ENCODE measurements at regions not wholly inside any gene's neighbourhood (a gene's known extent, or its start where the extent isn't known, plus 50 kb on each side); places are given as distances from the start of the nearest gene placed in this dataset.

- DNase-seq: no peak
These were observed 261.9 kb downstream of the ARL4A start for GRCh38 chr7:12949060-12949931.

GRCh38 chr7:12951397-12951801 lies 264.0 kb downstream of the ARL4A start:
- no peak for DNase-seq

GRCh38 chr7:12954380-12955033 lies 267.1 kb downstream of the ARL4A start:
- no peak for DNase-seq

- no peak for DNase-seq
These were observed 270.1 kb downstream of the ARL4A start for GRCh38 chr7:12957487-12957886.

- DNase-seq: no peak
These were observed 274.6 kb downstream of the ARL4A start for GRCh38 chr7:12961910-12962480.

GRCh38 chr7:12963435-12963834 lies 276.0 kb downstream of the ARL4A start:
- DNase-seq: no peak

- no peak for DNase-seq
These were observed 277.4 kb downstream of the ARL4A start for GRCh38 chr7:12964836-12965235.

- no peak for DNase-seq
These were observed 278.3 kb downstream of the ARL4A start for GRCh38 chr7:12965767-12966166.

- no peak for DNase-seq
These were observed 279.9 kb downstream of the ARL4A start for GRCh38 chr7:12967322-12967721.

GRCh38 chr7:12968836-12969422 lies 281.5 kb downstream of the ARL4A start:
- no peak for DNase-seq

GRCh38 chr7:12970626-12971025 lies 283.2 kb downstream of the ARL4A start:
- no peak for DNase-seq

GRCh38 chr7:12974451-12975166 lies 287.2 kb downstream of the ARL4A start:
- no peak for DNase-seq

GRCh38 chr7:12975412-12975811 lies 288.0 kb downstream of the ARL4A start:
- DNase-seq: no peak

- no peak for DNase-seq
These were observed 291.7 kb downstream of the ARL4A start for GRCh38 chr7:12979181-12979580.

- no peak for DNase-seq
These were observed 294.7 kb downstream of the ARL4A start for GRCh38 chr7:12982178-12982577.

GRCh38 chr7:12984117-12984516 lies 296.7 kb downstream of the ARL4A start:
- DNase-seq: no peak

- DNase-seq: no peak
These were observed 297.8 kb downstream of the ARL4A start for GRCh38 chr7:12985228-12985627.

GRCh38 chr7:12985752-12986151 lies 298.3 kb downstream of the ARL4A start:
- DNase-seq: no peak

GRCh38 chr7:12987238-12987637 lies 299.8 kb downstream of the ARL4A start:
- no peak for DNase-seq

GRCh38 chr7:12990440-12990839 lies 303.0 kb downstream of the ARL4A start:
- no peak for DNase-seq

- no peak for DNase-seq
These were observed 305.6 kb downstream of the ARL4A start for GRCh38 chr7:12993025-12993424.

GRCh38 chr7:12995912-12996469 lies 308.6 kb downstream of the ARL4A start:
- no peak for DNase-seq

GRCh38 chr7:13007331-13007730 lies 319.9 kb downstream of the ARL4A start:
- DNase-seq: no peak
